ENCODE measurements at regions not wholly inside any gene's neighbourhood (a gene's known extent, or its start where the extent isn't known, plus 50 kb on each side); places are given as distances from the start of the nearest gene placed in this dataset.

DNA sequence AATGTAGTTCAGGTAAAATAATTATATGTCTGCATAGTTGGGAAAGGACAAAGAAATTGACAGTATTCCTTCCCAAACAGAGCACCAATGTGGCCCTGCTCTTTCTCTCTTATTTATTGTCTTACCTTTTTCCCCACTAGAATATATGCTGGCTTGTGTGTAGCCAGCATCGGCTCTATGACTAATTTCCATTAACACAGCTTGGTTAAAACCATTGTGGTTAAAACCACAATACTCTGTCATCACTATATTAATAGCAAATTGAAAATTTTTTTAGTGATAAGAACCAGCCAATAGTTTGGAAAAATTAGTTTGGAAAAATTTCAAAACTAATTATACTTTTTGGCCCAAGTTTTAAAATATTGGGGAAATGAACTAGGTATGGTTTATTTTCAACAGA, 535.1 kb downstream of the UTRN start:
- DNase-seq (ENCODE audit: low read depth, low spot score), result no peak

DNA sequence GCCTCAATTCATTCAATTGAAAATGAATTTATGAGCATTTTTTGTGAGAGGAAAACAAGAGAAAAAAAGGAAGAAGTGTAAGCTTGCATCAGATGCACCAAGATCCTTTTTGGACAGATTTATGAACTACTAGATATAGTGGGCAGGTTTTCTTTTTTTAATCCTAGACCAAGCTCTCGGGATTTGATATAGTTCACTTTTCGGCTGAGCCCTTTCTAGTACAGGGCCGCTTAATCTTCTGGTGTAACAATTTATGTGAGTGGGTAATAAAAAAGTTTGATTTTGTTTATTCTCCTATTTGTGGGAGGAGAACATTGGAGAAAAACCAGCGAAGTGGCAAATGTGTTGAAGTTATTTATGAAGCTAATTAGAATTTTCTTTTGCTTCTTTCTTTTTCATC, 538.0 kb downstream of the UTRN start:
- no peak for DNase-seq (ENCODE audit: low read depth, low spot score)

DNA sequence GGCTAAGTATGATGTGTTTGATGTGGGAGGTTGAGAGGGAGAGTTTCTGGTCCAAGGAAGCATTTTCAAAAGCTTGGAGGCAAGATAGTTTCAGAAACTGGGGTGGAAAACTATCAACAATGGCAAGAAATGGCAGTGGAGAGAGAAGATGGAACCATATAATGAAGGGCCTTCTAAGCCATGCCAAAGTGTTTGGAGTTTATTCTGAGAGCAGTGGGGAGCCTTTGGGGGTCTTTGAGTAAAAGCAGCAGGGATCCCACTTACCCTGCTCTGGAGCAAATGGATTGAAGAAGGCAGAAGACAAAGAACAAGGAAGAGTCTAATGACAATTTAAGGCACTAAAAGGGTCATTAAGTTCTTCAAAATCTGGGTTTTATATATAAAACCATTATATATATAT, 538.9 kb downstream of the UTRN start:
- no peak for DNase-seq (ENCODE audit: low read depth, low spot score)

DNA sequence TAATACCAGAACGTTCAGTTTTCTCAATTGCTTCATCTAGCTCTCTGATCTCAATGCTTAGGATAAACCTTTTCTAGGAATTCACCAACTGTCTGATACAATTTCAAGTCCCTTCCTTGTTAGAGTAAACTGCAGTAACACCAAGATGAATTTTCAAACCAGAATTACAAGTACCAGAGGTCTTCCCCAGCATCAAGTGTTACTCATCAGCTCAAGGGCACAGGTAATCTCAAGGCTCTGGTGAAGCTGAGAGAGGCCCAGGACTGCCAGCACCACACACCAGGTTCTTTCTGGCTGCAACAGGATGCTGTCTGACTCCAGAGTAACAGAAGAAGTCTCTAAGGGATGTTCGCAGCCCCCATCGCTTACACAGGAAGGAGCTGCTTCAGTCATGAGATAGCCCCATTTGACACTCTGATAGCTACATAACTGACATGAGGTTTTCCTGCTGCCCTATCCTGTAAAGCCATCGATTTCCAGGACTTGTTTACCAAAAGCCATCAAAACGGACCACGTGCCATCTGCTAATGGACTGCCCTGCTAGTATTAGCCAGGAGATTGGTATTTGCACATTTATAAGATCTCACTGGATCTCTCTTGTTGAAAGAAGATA, 549.4 kb downstream of the UTRN start:
- no peak for DNase-seq (ENCODE audit: low read depth, low spot score)

DNA sequence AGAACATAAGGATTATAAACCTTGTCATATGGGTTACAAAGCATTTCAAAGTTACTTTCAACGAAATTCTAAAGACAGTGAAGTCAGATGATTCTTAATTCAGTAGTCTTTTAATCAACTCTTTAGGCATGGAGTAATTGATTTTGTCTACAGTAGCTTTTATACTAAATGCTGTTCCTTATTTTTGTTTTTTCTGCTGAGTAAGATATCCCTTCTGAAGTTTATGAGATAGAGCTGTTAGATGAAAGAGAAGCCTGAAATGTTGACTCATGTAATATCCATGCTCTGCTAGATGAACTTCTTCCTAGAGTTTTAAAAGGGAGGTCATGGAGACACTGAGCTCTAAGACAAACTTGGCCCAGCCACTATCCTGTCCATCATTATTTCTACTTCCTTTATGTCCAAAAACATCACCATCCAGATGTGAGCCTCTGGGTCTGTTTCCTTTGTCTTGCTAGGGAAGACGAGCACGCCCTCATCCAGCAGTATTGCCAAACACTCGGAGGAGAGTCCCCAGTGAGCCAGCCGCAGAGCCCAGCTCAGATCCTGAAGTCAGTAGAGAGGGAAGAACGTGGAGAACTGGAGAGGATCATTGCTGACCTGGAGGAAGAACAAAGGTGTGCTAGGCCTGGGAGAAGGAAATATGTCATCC, 550.3 kb downstream of the UTRN start:
- DNase-seq (ENCODE audit: low read depth, low spot score), result no peak

DNA sequence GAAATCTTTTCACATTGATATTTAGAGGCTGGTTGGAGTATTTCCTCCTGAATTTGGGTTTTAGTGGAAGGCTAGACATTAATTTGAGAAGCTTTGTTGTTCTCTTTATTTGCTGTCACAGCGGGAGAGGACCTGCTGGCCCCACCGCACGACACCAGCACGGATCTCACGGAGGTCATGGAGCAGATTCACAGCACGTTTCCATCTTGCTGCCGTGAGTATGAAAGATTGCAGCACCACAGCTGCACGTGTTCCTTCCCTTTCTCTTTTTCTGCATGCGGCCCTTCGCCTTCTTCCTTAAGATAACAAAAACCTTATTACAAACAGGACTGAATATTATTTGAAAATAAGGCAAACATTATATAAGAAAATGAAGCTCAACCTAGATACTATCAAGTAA, 555.5 kb downstream of the UTRN start:
- no peak for DNase-seq (ENCODE audit: low read depth, low spot score)

DNA sequence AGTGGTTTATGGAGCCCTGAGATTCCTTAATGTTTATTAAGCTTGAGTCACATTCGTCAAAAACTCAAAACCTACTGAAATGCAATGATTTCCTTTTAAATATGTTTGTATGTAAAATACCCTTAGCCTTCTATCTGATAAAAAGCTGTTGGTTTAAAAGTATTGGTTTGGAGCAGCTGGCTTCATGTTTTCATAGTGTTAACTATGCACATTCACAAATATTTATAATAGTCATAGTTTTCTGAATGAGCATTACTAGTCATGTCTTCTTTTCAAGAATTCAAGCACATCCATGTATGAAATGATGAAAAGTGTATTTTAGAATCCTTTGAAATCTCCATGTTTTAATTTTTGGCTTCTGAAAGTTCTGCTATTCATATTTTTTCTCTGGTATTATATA, 558.6 kb downstream of the UTRN start:
- no peak for DNase-seq (ENCODE audit: low read depth, low spot score)

DNA sequence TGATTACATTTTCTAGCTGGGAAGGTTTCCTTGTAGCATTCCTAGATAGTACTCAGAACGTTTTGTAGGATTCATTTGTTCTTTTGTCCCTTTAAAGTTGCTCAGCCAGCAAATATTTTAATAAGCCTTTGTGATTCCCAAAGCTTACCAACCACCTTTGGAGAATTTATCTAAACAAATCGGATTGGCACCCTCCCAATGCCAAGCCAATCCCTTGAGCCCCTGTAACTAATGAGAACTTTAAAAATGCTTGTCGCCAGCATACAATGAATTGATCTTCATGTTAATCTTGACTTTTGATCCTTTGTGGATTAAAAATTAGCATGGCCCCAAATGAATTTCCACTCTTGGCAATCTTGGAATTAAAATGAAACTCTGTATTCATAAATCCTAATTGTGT, 559.5 kb downstream of the UTRN start:
- DNase-seq (ENCODE audit: low read depth, low spot score), result no peak

DNA sequence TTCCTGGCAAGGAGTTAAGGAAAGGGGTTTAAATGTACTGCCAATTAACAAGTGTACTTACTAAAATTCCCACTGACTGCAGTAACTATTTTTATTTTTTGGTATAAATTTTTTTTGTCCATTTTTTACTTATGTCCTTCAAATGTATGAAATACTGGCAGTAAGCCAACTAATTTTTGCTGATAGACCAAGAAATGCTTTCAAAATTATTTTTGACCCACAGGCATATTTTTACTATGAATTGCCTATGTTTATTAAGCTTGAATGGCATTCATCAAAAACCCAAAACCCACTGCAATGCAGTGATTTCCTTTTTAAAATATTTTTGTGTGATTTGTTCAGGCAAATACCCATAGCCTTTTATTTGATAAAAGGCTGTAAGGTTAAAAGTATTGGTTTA, 560.1 kb downstream of the UTRN start:
- DNase-seq (ENCODE audit: low read depth, low spot score), result no peak

DNA sequence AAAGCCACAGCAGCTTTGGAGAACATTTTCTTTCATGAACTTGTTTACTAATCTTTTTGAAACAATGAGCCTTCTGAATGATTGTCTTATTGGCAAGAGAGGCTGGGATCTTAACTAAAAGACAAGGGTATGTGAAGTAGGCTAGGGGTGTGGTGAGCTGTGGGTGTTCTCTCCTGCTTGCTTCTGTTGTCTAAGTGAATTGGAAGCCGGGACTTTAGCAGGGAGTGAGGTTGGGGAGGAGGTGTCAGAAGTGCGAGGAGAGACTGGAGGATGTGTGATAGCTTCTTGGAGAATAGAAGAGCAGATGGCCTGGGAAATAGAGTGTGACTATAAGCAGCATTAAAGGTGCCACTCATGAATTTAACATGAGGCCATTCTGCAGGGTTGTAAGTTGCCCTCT, 562.8 kb downstream of the UTRN start:
- no peak for DNase-seq (ENCODE audit: low read depth, low spot score)

DNA sequence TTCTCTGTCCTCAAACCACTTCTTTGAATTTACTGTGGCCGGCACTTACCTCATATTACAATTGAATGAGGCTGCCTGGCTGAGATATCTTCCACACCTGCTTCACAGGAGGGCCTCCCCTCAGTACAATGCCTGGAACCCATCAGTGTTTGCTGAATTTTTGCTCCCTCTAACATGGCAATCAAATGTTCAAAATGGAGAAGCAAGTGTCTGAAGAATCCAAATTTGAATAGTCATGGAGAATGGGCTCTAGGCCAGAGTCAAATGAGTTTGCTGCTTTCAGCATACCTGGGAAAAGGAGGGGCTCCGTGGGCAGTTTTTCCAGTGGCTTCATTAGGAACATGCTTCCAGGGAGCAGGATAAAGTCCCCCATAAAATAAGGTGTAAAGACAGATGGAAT, 564.8 kb downstream of the UTRN start:
- DNase-seq (ENCODE audit: low read depth, low spot score), result no peak

DNA sequence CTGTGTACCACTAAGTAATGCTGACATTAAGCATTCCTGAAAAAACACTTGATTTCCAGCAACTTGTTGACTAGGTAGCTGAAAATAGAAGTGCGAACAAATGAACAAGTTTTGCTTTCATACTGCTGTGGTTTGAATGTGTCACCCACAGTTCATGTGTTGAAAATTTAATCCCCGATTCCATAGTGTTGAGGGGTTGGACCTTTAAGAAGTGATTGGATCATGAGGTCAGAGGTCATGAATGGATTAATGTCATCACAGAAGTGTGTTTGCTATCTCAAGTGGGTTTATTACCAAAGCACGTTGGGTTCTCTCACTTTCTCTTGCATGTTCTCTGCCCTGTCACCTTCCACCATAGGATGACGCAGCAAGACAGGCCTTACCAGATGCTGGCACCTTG, 568.5 kb downstream of the UTRN start:
- no peak for DNase-seq (ENCODE audit: low read depth, low spot score)

DNA sequence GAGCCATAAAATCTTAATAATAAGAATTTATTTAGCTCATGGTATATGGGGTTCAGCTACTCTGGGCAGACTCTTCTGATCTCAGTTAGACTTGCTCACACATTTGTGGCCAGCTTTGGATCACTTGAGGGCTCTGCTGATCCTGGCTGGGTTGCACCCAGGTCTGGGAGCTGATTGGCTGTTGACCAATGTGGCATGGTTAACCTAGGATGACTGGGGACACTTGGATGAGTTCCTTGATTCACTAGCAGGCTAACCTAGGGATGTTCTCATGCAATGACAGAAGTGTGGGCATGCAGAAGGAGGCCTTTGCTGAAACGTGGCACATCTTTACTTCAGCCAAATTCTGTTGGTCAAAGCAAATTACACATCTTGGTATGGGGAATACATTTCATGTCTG, 569.5 kb downstream of the UTRN start:
- DNase-seq (ENCODE audit: low read depth, low spot score), result no peak

DNA sequence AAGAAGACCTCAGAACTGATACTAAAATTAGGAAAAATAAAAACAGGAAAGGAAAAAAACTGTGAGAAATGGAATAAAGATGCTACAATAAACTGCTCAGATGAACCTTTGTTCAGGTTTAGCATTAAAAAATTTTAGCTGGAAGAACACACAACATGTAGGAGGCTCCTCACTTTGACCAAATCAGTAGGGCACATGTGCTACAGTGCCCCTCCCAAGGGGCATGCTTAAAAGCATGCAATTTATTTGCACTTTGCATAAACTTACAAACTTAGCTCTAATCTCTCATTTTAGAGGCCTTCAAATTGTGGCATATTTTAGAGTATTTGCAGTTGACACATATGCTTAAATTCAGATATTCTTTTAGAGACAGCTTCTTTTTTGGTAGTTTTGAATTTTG, 570.2 kb downstream of the UTRN start:
- no peak for DNase-seq (ENCODE audit: low read depth, low spot score)

DNA sequence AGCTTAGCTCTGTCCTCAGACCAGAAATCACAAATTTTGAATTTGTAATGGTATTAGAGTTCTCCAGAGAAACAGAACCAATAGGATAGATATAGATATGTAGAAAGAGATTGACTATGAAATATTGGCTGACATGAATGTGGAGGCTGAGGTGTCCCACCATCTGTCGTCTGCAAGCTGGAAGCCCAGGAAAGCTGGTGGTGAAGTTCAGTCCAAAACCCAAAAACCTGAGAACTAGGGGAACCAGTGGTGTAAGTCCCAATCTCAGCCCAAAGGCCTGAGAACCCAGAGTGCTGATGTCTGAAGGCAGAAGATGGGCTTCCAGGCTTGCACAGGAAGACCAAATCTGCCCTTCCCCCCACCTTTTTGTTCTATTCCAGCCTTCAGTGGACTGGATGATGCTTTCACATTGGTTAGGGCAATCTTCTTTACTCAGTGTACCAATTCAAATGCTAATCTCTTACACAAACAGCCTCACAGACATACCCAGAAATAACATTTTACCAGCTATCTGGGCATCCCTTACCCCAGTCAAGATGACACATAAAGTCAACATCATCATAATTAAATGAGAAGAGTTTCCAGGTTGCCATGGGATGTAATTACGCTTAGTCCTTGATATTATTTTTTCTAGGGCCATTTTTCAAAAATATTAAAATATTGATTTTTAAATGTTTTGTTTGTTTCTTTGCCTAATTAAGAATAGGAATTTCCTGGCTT, 570.8 kb downstream of the UTRN start:
- DNase-seq (ENCODE audit: low read depth, low spot score), result no peak

DNA sequence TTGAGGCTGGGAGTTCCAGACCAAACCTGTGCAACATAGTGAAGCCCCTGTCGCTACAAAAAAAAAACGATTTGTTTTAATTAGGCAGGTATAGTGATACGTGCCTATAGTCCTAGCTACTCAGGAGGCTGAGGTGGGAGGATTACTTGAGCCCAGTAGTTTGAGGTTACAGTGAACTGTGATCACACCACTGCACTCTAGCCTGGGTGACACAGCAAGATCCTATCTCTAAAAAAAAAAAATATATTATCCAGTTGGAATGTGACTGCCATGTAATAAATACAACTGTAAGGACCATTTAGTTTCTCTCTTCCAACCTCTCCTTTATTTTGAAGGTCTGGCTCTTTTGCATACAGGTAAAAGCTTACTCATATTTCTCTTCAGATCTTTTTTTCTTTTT, 571.5 kb downstream of the UTRN start:
- DNase-seq (ENCODE audit: low read depth, low spot score), result no peak

DNA sequence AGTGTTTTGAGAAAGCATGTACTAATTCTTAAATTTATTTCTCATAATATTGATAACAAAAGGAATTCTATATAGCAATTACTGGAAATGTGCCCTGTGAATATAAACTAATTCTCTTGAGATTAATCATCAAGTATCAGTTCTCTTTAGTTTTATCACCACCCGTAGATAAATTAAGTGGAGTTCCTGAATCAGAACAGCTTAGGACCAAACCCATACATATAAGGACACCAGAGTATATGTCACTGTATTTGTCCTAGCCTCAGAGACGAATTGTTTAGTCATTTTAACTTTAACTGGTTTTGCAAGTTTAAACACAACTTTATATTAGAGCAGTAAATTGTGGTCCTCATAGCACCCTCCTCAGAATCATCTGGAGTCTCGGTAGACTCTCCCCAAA, 572.0 kb downstream of the UTRN start:
- DNase-seq (ENCODE audit: low read depth, low spot score), result no peak

DNA sequence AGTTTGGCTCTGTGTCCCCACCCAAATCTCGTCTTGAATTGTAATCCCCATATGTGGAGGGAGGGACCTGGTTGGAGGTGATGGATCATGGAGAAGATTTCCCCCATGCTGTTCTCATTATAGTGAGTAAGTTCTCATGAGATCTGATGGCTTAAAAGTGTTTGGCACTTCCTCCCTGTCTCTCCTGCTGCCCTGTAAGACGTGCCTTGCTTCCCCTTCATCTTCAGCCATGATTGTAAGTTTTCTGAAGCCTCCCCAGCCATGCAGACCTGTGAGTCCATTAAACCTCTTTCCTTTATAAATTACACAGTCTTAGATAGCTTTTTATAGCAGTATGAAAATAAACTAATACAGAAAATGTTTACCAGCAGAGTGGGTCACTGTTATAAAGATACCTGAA, 577.6 kb downstream of the UTRN start:
- DNase-seq (ENCODE audit: low read depth, low spot score), result no peak

DNA sequence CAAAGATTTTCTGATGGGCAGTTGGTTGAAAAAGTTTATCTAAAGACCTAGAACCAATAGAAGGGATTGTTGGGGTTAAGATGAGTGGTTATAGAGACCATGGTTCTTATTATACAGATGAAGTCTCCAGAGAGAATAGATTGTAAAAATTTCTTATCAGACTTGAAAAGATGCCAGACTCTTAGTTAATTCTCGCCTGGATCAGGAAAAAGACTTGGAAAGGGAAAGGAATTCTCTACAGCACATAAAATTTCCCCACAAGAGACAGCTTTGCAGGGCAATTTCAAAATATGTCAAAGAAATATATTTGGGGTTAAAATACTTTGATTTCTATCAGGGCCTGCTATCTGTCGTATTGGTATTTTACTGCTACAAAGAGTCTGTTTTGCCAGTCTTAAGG, 582.6 kb downstream of the UTRN start:
- no peak for DNase-seq (ENCODE audit: low read depth, low spot score)

DNA sequence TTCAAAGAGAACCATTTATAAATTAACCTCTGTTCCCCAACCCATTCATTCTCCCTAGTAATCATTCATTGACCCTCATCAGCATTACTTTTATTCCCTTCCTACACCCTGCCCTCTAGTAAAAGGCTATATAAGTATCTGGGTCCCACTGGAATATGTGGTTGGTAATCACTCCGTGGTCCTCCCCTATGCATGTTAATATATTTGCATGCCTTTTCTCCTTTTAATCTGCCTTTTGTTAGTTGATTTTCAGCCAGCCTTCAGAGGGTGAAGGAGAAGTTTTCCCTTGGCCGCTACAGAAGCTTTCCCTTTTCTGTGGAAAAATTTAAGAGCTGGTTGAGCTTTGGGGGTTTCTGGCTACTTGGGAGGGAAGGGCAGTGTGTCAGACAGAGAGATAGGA, 585.6 kb downstream of the UTRN start:
- DNase-seq (ENCODE audit: low read depth, low spot score), result no peak

DNA sequence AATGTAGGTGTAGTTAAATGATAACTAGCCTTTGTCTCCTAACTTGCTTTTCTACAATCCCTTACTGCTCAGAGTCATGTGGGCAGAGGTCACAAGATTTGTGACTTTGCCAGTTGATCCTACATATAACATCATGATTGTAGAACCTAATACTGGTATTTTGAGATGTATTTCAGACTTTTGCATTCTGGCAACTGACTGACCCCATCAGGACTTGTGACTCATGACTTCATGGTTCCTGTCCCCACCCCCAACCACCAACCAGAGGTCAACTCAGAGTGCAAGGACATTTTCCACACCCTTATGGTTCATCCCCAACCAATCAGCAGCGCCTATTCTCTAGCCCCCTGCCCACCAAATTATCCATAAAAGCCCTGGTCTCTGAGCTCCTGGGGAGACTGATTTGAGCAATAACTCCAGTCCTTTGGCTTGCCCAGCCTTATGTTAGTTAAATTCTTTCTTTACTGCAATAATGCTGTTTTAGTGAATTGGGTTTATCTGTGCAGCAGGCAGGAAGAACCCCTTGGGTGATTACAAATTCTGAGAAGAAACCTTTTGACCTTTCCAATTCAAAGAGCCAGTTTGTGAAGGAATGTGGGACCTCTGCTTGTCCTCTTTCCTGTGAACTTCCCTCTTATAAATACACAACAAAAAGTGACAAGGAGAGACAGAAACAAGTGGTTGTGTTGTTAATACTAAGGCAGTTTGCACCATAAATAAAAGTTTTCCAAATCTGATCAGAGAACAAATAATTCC, 588.7 kb downstream of the UTRN start:
- DNase-seq (ENCODE audit: low read depth, low spot score), result no peak

DNA sequence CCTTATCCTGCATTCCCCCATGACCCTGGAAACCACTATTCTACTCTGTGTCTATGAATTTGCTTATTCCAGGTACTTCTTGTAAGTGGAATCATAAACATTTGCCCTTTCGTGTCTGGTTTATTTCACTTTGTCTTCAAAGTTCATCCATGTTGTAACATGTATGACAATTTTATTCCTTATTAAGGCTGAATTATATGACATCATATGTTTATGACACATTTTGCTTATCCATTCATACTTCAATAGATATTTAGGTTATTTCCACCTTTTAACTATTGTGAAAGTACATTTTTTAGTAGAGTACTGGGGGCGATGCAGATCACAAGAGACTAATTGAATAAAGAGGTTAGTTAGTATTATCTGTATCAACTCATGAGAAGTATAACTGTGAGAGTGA, 591.6 kb downstream of the UTRN start:
- no peak for DNase-seq (ENCODE audit: low read depth, low spot score)

DNA sequence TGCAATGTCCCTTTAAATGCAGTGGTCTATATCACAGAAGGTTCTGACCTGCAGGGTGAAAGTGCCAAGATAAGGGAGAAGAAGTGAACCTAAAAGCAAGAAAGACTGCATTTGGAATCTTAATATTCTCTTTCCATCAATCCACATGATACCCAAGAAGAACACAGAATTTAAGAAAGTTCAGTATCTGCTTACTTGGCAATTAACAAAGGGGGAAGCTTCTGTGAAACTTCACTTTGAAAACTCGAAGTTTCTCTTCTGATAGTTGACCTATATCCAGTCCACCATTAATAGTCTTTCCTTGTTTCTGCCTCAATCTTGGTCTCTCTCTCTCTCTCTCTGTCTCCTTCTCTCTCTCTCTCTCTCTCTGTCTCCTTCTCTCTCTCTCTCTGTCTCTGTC, 592.0 kb downstream of the UTRN start:
- no peak for DNase-seq (ENCODE audit: low read depth, low spot score)

Measured in iPS DF 19.7 (cell line).